HCEC 1CT (cell line): ENCODE measurements at regions not wholly inside any gene's neighbourhood (a gene's known extent, or its start where the extent isn't known, plus 50 kb on each side); places are given as distances from the start of the nearest gene placed in this dataset.

Experiments
- DNase-seq: peaks from one replicate; pipeline ENCODE4 v3.0.0-alpha.2; 2017

- no peak for DNase-seq
Measured at GRCh38 chr15:93469994-93470393, 381.0 kb upstream of the RGMA start.

- DNase-seq, result no peak
Measured at GRCh38 chr15:93467337-93467736, 378.3 kb upstream of the RGMA start.

DNA sequence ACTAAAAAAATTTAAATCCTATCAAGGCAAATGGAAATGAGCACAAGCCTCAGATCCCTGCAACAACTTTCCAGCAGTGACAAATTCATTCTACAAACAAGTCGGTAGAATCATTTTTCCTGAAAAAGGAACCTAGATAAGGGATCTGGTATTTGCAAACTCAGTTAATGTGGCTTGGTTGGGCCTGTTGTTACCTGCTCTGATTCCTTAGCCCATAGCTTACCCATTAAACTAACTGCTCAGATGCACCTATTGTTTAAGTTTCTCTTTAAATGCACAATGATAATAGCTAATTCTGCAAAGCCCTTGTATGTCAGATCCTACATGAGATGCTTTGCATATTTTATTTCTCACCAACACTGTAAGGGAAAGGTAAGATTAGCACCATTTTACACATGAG is 377.4 kb upstream of the RGMA start:
- DNase-seq, result no peak

- no peak for DNase-seq
Measured at GRCh38 chr15:93462690-93463089, 373.7 kb upstream of the RGMA start.

GRCh38 chr15:93460717-93461116 is 371.7 kb upstream of the RGMA start:
- DNase-seq, result no peak

DNA sequence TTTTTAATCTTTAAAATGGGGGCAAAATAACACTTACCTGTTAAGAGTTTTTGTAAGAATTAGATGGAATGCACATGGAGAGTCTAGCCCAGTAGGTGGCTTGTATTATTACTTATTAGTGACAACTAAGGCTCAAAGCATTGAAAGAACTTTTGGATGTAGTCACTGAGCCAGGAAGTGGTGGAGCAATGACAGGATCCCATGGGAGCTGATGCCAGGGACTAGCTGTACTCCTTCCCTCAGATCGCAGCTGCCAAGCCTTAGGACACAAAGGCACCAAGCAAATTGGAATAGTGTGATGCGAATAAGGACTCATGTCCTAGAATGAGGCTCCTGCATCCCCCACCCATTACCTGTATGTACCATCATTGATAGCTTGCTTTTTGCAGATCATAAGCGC is 370.4 kb upstream of the RGMA start:
- DNase-seq, result no peak

GRCh38 chr15:93458597-93458996 is 369.6 kb upstream of the RGMA start:
- no peak for DNase-seq

- no peak for DNase-seq
Measured at GRCh38 chr15:93454788-93455187, 365.8 kb upstream of the RGMA start.

GRCh38 chr15:93452537-93453211 is 363.7 kb upstream of the RGMA start:
- DNase-seq, result no peak

DNA sequence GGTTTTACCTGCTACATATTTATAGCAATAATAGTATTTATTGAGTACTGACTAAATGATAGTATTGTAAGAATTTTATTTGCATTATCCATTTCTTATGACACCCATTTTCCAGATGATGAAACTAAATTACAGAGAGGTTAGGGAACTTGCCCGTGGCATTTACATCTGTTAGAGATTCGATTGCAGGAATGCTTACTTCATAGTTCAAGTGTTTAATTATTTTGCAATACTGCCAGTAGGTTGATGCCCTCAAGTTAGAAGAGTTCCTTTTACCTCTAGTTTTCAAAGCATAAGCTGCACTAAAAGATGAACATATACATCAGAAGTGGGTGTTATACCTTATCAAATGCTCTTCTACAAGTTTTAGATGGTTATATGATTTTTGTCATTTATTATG is 362.8 kb upstream of the RGMA start:
- DNase-seq, result no peak

DNA sequence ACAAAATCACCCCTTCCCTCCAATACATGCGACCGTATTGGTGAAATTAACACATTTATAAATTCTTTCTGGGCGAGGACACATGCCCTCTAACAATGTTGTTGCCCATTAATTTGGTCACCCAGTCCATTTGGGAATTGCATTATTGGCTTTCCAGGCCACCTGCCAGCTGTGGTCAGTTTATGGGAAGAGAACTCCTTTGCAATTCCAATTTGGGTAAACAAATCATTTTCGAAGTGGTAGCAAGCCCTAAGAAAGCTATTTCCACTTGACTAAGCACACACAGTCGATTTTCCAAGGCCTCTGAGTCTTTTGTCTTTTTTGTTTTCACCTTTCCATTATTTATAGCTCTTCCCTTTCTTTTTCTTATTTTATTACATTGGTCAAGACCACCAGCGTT is 362.3 kb upstream of the RGMA start:
- no peak for DNase-seq

- no peak for DNase-seq
Measured at GRCh38 chr15:93449798-93450197, 360.8 kb upstream of the RGMA start.

DNA sequence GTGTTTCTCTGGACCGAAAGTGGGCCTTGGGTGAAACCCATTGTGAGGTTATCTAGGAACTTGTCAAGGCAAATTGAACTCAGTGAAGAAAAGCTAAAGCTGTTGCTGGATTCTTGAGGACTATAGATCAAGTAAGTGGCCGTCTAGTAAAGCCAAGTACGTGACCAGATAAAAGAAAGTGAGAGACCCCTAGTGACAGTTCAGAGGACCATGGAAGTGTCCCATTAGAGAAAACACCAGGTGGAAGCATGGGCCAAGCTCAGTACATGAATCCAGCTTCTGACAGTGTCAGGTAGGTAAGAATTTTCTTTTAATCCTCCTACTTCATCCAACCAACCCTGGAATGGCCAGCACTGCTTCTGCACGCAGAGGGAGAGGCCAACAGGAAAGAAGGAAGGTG is 349.3 kb upstream of the RGMA start:
- DNase-seq, result no peak

DNA sequence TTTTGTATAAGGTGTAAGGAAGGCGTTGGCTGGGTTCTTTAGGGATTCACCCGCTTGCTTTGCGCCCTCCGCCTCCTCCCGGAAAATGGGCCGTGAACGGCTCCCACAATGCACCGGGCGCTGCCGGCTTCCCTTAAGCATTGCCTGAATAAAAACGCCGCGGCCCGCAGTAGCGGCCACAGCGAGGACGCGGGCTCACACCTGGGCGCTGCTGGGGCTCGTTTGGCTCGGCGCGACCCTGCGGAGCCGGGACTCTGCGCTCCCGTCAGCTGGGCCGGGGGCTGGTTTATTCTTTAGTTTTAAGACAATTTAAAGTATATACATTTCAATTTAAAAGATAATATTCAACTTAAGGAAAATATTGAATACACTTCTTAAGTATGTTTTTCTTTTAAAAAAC is 343.5 kb upstream of the RGMA start:
- no peak for DNase-seq

DNA sequence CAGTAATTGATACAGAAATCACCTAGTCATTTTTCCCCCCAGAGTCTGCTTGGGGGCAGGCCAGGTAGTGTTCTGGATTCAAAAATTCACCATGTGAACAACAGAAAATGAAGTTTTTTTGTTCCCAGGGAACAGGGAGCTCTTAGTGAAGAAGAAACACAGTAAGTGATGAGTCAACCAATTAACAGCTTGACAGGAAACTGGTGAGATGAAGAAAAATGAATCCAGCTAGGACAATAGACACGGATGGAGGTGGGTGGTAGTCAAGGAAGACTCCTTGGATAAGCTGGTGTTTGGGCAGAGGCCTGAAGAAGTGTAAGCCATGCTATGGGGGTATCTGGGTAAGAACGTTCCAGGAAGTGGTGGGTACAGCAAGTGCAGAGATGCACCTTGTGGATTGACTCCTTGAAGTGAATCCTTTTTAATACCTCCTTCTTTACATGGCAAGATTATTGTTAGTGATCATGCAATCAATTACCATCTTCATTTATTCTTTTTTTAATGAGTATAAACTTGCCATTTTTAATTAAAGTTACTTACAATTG is 339.9 kb upstream of the RGMA start:
- DNase-seq, result no peak

DNA sequence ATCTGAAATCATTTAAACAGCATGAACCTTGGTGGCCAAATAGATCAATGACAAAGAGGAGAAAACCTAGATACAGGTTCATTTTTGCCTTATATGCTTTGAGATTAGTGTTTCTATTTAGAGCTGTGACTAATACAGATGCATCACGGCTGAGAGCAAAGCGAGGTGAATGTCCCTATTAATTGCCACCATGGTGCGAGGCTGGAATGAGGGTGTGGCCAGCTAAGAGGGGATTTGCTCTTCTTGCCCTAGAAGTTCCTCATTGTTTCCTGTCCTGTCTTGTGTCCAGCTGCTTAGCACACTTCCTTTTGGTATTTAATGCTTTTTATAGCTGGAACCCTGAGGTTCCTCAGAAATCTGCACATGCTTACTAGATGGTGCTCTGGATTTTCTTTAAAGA is 339.1 kb upstream of the RGMA start:
- DNase-seq, result no peak

DNA sequence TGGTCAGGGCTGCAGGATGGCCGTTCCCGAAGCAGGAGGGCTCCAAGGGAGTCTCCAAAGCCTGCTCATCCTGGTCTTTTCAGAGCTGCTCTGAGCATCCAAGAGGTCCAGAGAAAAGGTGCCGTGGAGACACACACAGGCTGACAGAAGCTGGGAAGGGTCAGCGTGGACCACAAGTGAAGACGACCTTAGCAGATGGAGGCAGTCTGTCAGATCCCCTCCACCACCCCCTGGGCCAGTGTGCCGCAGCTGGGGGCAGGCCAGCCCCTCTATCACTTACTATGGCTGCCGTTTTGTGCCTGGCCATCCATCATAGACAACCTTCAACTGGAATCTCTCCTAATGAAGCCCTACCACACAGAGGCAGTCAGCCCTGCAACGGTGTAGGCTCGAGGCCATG is 335.1 kb upstream of the RGMA start:
- no peak for DNase-seq

DNA sequence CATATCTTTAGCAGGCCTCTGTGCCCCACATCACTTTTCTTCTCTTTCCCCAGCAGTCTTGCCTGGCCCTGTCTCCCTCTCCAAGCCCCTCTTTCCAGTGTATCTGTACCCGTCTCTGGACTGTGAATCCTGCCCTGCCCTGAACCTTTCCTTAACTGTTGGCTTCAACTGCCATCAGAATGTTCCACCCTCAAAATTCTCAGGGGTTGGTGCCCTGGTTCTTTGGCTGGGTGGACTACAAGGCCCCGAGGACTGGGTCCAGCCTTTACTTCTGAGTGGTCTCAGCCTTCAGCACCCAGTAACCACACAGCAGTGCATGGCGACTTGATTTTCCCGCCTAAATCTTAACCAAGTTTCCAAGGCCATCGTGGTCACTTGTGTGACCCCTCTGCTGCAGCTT is 333.5 kb upstream of the RGMA start:
- DNase-seq, result no peak

- no peak for DNase-seq
Measured at GRCh38 chr15:93420477-93420876, 331.5 kb upstream of the RGMA start.

DNA sequence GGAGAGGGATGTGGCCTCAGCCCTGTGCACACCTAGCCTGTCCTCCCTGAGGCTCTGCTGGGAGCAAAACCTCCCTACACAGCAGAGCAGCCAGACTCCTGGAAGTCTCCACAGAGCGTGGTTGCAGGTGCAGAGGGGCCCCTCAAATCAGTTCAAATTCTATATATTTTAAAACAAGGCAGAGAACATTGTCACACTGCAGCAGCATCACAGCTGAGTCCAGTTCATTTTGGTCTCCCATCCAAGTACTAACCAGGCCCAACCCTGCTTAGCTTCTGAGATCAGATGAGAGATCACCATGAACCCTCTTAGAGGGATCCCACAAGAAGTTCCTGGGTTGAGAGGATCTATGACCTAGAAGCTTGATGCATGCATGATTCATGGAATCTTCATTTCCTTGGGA is 331.0 kb upstream of the RGMA start:
- no peak for DNase-seq

GRCh38 chr15:93418566-93418965 is 329.6 kb upstream of the RGMA start:
- no peak for DNase-seq

DNA sequence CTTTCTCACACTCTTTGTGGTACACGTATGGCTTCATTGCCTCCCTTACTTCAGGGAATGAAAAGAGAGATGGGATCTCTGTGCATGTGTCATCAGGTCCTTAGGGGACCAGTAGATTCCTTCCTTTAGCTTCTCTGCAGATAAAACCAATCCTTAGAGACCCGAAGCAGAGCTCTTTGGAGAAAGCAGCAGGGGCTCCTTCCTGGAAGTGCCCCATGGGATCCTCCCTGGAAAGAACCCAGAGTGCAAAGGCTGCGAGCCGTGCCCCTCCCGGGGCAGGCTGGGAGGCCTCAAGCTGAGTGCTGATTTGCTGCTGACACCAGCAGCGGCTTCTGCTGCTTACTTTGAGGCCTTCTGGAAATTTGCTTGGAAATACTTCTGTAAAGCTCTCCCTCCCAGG is 328.6 kb upstream of the RGMA start:
- DNase-seq, result no peak

GRCh38 chr15:93417156-93417555 is 328.1 kb upstream of the RGMA start:
- no peak for DNase-seq

GRCh38 chr15:93415576-93415975 is 326.6 kb upstream of the RGMA start:
- DNase-seq, result no peak

DNA sequence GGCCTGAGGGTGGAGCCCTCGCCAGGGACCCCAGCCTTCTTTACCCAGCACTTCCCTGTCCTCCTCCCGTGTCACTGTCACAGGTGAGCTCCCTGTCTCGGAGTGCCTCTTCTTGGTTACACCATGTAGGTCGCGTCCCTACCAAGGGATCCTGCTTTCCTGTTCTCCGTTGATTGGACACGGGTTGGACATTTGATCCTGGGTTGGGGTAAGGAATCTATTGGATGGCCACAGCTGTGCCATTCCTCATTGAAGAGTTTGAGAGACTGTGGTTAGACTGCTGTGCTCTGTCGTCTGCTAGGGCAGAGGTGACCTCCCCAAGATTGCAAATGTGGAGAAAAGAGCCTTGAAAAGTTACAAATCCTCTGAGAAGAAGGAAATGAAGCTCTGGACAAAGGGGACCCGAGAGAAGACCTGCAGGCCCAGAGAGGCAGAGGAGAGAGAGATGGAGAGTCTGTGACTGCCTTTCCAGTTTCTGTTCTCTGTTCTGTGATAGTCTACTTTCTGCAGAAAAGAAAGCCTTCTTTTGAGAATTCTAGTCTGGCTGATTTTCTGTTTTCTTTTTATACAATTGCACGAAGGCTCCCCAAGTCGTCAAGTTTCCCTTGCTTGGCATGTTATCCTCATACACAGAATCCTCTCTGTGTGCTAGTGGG is 325.7 kb upstream of the RGMA start:
- no peak for DNase-seq
